ENCODE measurements at regions not wholly inside any gene's neighbourhood (a gene's known extent, or its start where the extent isn't known, plus 50 kb on each side); places are given as distances from the start of the nearest gene placed in this dataset.

- TF ChIP-seq, protein P1, sequence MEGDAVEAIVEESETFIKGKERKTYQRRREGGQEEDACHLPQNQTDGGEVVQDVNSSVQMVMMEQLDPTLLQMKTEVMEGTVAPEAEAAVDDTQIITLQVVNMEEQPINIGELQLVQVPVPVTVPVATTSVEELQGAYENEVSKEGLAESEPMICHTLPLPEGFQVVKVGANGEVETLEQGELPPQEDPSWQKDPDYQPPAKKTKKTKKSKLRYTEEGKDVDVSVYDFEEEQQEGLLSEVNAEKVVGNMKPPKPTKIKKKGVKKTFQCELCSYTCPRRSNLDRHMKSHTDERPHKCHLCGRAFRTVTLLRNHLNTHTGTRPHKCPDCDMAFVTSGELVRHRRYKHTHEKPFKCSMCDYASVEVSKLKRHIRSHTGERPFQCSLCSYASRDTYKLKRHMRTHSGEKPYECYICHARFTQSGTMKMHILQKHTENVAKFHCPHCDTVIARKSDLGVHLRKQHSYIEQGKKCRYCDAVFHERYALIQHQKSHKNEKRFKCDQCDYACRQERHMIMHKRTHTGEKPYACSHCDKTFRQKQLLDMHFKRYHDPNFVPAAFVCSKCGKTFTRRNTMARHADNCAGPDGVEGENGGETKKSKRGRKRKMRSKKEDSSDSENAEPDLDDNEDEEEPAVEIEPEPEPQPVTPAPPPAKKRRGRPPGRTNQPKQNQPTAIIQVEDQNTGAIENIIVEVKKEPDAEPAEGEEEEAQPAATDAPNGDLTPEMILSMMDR (IDR thresholded peaks at IDR 0.05), result no peak
- no peak for TF ChIP-seq POLR2A (IDR thresholded peaks at IDR 0.05)
These were observed 260.2 kb upstream of the IRX2 start for GRCh38 chr5:3011764-3012017.

Measured in body of pancreas (tissue), 4 donors.